SU-DHL-6 (cell line): ENCODE measurements at regions not wholly inside any gene's neighbourhood (a gene's known extent, or its start where the extent isn't known, plus 50 kb on each side); places are given as distances from the start of the nearest gene placed in this dataset.
"Not testable (repeated sequence)": the region's sequence is repeated elsewhere in the genome, so short reads cannot be mapped to it uniquely, and the experiment has no call there.

Experiments used
- H2AFZ ChIP-seq: fragments of 200-600 bp; sonication (generic); 2 replicates; pipeline ENCODE4 v1.6.1; 2014; ENCODE audit warnings: low read depth, mild to moderate bottlenecking, moderate library complexity, mixed read lengths, antibody characterized with exemption, low read length; ENCODE audit not compliant: severe bottlenecking
- H3F3A ChIP-seq: fragments of 200-600 bp; shearing (Covaris generic); 2 replicates; pipeline ENCODE4 v1.6.0; 2016; ENCODE audit warnings: antibody characterized with exemption, mild to moderate bottlenecking; ENCODE audit not compliant: insufficient read depth
- H3K27ac ChIP-seq: fragments of 200-600 bp; sonication (generic); 2 replicates; pipeline ENCODE4 v1.5.1; 2016; ENCODE audit warnings: low read depth, mild to moderate bottlenecking, low read length, moderate library complexity, mixed read lengths
- H3K27me3 ChIP-seq: fragments of 200-600 bp; sonication (generic), shearing (Covaris generic); 2 replicates; pipeline ENCODE4 v1.6.0; 2014; ENCODE audit warnings: mild to moderate bottlenecking, low read length
- H3K36me3 ChIP-seq: fragments of 200-600 bp; sonication (generic); 2 replicates; pipeline ENCODE4 v1.6.1; 2014; ENCODE audit warnings: mild to moderate bottlenecking, low read length, mixed read lengths
- H3K4me2 ChIP-seq: fragments of 300-600, 200-600 bp; shearing (Covaris generic), sonication (generic); 2 replicates; pipeline ENCODE4 v1.6.0; 2014; ENCODE audit warnings: low read length, low read depth, mild to moderate bottlenecking; ENCODE audit not compliant: poor library complexity, severe bottlenecking
- H3K4me3 ChIP-seq: fragments of 200-600 bp; sonication (generic); 2 replicates; pipeline ENCODE4 v1.5.1; 2014; ENCODE audit warnings: antibody characterized with exemption, low read length, mild to moderate bottlenecking, mixed read lengths; ENCODE audit not compliant: insufficient read depth, poor library complexity, severe bottlenecking
- H3K79me2 ChIP-seq: fragments of 200-600 bp; sonication (generic); 2 replicates; pipeline ENCODE4 v1.6.1; 2014; ENCODE audit warnings: mild to moderate bottlenecking, low read length, moderate library complexity; ENCODE audit not compliant: insufficient read depth
- H3K9ac ChIP-seq: fragments of 200-600 bp; sonication (generic); 2 replicates; pipeline ENCODE4 v1.7.0; 2014; ENCODE audit warnings: mild to moderate bottlenecking, low read length
- H3K9me2 ChIP-seq: fragments of 200-600 bp; sonication (generic); replicated peaks from 2 replicates; pipeline ENCODE4 v1.6.1; 2014; ENCODE audit warnings: low read length; ENCODE audit not compliant: insufficient read depth
- H3K9me3 ChIP-seq: fragments of 200-600 bp; sonication (generic); 2 replicates; pipeline ENCODE4 v1.6.1; 2014; ENCODE audit warnings: low read length, mixed read lengths; ENCODE audit not compliant: insufficient read depth
- H4K20me1 ChIP-seq: fragments of 200-600 bp; sonication (generic); 2 replicates; pipeline ENCODE4 v1.6.1; 2014; ENCODE audit warnings: low read depth, mild to moderate bottlenecking, antibody characterized with exemption, low read length, moderate library complexity, mixed read lengths
- CTCF ChIP-seq: fragments of 200-600 bp; sonication (generic); IDR thresholded peaks from one replicate; pipeline ENCODE4 v1.5.1; 2017; ENCODE audit warnings: antibody characterized with exemption, mild to moderate bottlenecking, low read length, moderate library complexity; ENCODE audit not compliant: insufficient read depth, poor library complexity, severe bottlenecking
- EZH2phosphoT487 ChIP-seq: fragments of 200-600 bp; sonication (generic), shearing (Covaris generic); conservative IDR thresholded peaks from 2 replicates; pipeline ENCODE4 v1.6.1; 2018; ENCODE audit warnings: mild to moderate bottlenecking, antibody characterized with exemption, low read length, moderate library complexity, mixed read lengths

- no peaks in the 10 kb centered on the region for H3K9me2 ChIP-seq
- H4K20me1 ChIP-seq: no peaks in the 10 kb centered on the region
- no peak overlapping the region for H3K27ac ChIP-seq
- H3K27me3 ChIP-seq: no peaks in the 10 kb centered on the region
- H3K9ac ChIP-seq: no peak overlapping the region
- H3F3A ChIP-seq: no peaks in the 10 kb centered on the region
- no peak overlapping the region for H3K4me3 ChIP-seq
- H3K4me2 ChIP-seq: no peak overlapping the region
- H3K36me3 ChIP-seq: no peaks in the 10 kb centered on the region
- no peak overlapping the region for H2AFZ ChIP-seq
- no peaks in the 10 kb centered on the region for H3K9me3 ChIP-seq
- TF ChIP-seq CTCF (no peak), EZH2phosphoT487 (no peak)
- H3K79me2 ChIP-seq: no peaks in the 10 kb centered on the region
These were observed 81.9 kb upstream of the SERPINE2 start for GRCh38 chr2:224120986-224121385.

- H3K9ac ChIP-seq, H3K9me2 ChIP-seq, H3K9me3 ChIP-seq, H2AFZ ChIP-seq, H3K27ac ChIP-seq, H3K4me2 ChIP-seq, H3K79me2 ChIP-seq, H3K36me3 ChIP-seq, H3K27me3 ChIP-seq, H3K4me3 ChIP-seq, H4K20me1 ChIP-seq, H3F3A ChIP-seq: not testable (repeated sequence)
These were observed 80.8 kb upstream of the SERPINE2 start for GRCh38 chr2:224119846-224120245.

GRCh38 chr2:224114428-224114827, 75.3 kb upstream of the SERPINE2 start:
- Histone ChIP-seq H4K20me1 (no peaks in the 10 kb centered on the region), H3K27ac (no peak overlapping the region), H3K79me2 (no peaks in the 10 kb centered on the region), H3K9me2 (no peaks in the 10 kb centered on the region), H3K27me3 (no peaks in the 10 kb centered on the region), H3K9me3 (no peaks in the 10 kb centered on the region), H3K36me3 (no peaks in the 10 kb centered on the region), H3K9ac (no peak overlapping the region), H3F3A (no peaks in the 10 kb centered on the region), H2AFZ (no peak overlapping the region), H3K4me3 (no peak overlapping the region), H3K4me2 (no peak overlapping the region)
- TF ChIP-seq EZH2phosphoT487: no peak
- no peak for TF ChIP-seq CTCF

GRCh38 chr2:224113930-224114329, 74.8 kb upstream of the SERPINE2 start:
- H3K36me3 ChIP-seq, H3F3A ChIP-seq, H3K27me3 ChIP-seq, H3K9me2 ChIP-seq, H3K27ac ChIP-seq, H3K9me3 ChIP-seq, H3K79me2 ChIP-seq, H3K4me3 ChIP-seq, H3K9ac ChIP-seq, H2AFZ ChIP-seq, H3K4me2 ChIP-seq, H4K20me1 ChIP-seq: not testable (repeated sequence)
